ENCODE measurements at regions not wholly inside any gene's neighbourhood (a gene's known extent, or its start where the extent isn't known, plus 50 kb on each side); places are given as distances from the start of the nearest gene placed in this dataset.

DNA sequence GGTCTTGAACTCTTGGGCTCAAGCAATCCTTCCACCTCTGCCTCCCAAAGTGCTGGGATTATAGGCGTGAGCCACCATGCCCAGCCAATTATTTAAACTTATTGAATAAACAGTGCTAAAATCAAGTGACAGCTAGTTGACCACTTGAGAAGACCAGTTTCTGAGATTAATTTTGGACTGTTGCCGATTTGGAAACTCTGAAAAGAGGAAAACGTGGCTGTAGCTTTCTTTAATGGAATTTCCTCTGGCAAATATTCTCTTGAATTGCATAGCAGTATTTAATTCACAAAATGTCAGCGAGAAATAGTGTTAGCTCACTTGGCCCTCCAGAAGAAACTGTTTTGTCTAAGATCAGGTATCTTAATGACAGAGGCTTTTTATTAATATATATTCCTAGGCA lies 754.5 kb downstream of the HDGFL1 start:
- DNase-seq (no peak), ATAC-seq (ENCODE audit: low FRiP score) (no peak)
- H3K27me3 ChIP-seq (ENCODE audit: control insufficient read depth in 1 of 2, insufficient read depth in 2 of 2, low read length in 1 of 2): no peaks in the 10 kb centered on the region
- no peaks in the 10 kb centered on the region for H3K36me3 ChIP-seq (ENCODE audit: control insufficient read depth in 1 of 2, insufficient read depth in 2 of 2, low read length in 1 of 2)
- H3K4me1 ChIP-seq (ENCODE audit: control insufficient read depth in 1 of 2, insufficient read depth in 2 of 2, low read length in 2 of 2): no peaks in the 10 kb centered on the region
- no peak overlapping the region for H3K27ac ChIP-seq (ENCODE audit: low read depth in 1 of 2, low read length in 2 of 2)
- no peak overlapping the region for H3K4me3 ChIP-seq (ENCODE audit: low read length in 2 of 2)
- H3K9me3 ChIP-seq (ENCODE audit: control insufficient read depth, low read length): no peaks in the 10 kb centered on the region
- 26 to 31% methylated on average over 4 of the region's 4 CpGs for WGBS, 2 donors
- intact Hi-C loops (cut with DNase I): no loop called here

DNA sequence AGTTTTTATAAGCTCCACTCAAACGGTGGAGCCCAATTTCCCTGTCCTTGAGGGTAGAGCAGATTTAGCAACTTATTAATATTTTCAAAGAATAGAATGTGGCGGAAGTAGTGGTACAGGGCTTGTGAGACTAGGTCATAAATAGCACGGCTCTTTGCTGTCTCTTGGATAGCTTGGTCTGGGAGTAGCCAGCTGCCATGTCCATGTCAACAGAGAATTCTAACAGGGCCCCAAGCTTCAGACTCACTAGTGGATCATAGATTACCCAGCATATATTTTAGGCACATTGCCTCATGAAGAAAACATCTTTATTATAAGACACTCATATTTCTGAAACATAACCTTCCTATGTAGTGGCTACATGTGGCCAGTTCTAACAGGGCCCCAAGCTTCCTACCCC lies 755.7 kb downstream of the HDGFL1 start:
- no peaks in the 10 kb centered on the region for H3K27me3 ChIP-seq (ENCODE audit: control insufficient read depth in 1 of 2, insufficient read depth in 2 of 2, low read length in 1 of 2)
- H3K27ac ChIP-seq (ENCODE audit: low read depth in 1 of 2, low read length in 2 of 2): no peak overlapping the region
- H3K4me3 ChIP-seq (ENCODE audit: low read length in 2 of 2): no peak overlapping the region
- no peaks in the 10 kb centered on the region for H3K9me3 ChIP-seq (ENCODE audit: control insufficient read depth, low read length)
- intact Hi-C loops (cut with DNase I): no loop called here
- ATAC-seq (ENCODE audit: low FRiP score) (no peak), DNase-seq (no peak)
- WGBS, 2 donors: 71 to 74% methylated on average over 3 of the region's 3 CpGs
- H3K36me3 ChIP-seq (ENCODE audit: control insufficient read depth in 1 of 2, insufficient read depth in 2 of 2, low read length in 1 of 2): no peaks in the 10 kb centered on the region
- no peaks in the 10 kb centered on the region for H3K4me1 ChIP-seq (ENCODE audit: control insufficient read depth in 1 of 2, insufficient read depth in 2 of 2, low read length in 2 of 2)

DNA sequence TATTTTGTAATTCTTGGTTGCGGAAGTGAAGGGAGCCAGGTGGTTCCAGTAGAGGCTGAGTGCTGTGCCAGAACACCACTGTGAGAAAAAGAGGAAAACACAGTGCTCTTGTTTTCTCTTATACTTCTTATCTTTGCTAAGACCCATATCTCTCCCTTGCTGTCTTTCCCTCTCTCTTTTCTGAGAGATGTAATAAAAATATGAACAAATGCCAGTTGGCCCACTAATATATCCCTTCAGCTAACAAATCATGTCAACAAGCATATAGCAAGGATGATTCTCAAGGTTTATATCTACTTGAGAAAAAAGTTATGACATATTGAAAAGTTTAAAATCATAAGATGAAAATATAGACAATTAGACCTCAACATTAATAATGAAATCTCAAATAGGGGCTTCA lies 758.3 kb downstream of the HDGFL1 start:
- Histone ChIP-seq H3K27me3 (ENCODE audit: control insufficient read depth in 1 of 2, insufficient read depth in 2 of 2, low read length in 1 of 2) (no peaks in the 10 kb centered on the region), H3K4me3 (ENCODE audit: low read length in 2 of 2) (no peak overlapping the region), H3K27ac (ENCODE audit: low read depth in 1 of 2, low read length in 2 of 2) (no peak overlapping the region), H3K9me3 (ENCODE audit: control insufficient read depth, low read length) (no peaks in the 10 kb centered on the region), H3K4me1 (ENCODE audit: control insufficient read depth in 1 of 2, insufficient read depth in 2 of 2, low read length in 2 of 2) (no peaks in the 10 kb centered on the region), H3K36me3 (ENCODE audit: control insufficient read depth in 1 of 2, insufficient read depth in 2 of 2, low read length in 1 of 2) (no peaks in the 10 kb centered on the region)
- WGBS, 2 donors: 78 to 80% methylated on average over 1 of the region's 1 CpG
- no peak for DNase-seq
- intact Hi-C loops (cut with DNase I): no loop called here
- no peak for ATAC-seq (ENCODE audit: low FRiP score)

DNA sequence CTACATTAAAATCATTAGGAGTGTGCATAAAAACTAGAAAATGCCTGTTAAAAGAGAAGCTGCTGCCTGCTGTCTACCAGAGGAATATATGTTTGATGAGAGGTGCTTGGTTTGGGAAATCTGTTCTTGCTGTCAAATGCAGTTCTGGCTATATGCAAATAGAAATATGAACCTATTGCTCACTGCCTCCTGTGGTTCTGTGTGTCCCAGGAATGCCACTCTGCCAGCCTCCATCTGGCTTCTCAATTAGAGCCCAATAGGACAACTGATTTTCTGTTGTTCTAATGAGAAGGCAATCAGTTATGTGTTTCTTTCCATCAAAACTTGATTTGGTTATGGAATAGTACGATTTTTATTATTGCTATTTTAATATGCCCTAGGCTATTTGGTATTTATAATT lies 759.7 kb downstream of the HDGFL1 start:
- no peak for DNase-seq
- Histone ChIP-seq H3K27me3 (ENCODE audit: control insufficient read depth in 1 of 2, insufficient read depth in 2 of 2, low read length in 1 of 2) (no peaks in the 10 kb centered on the region), H3K27ac (ENCODE audit: low read depth in 1 of 2, low read length in 2 of 2) (no peak overlapping the region), H3K36me3 (ENCODE audit: control insufficient read depth in 1 of 2, insufficient read depth in 2 of 2, low read length in 1 of 2) (no peaks in the 10 kb centered on the region), H3K9me3 (ENCODE audit: control insufficient read depth, low read length) (peaks cover 1% of the 10 kb centered on the region), H3K4me1 (ENCODE audit: control insufficient read depth in 1 of 2, insufficient read depth in 2 of 2, low read length in 2 of 2) (no peaks in the 10 kb centered on the region), H3K4me3 (ENCODE audit: low read length in 2 of 2) (no peak overlapping the region)
- 90 to 94% methylated on average over 1 of the region's 1 CpG for WGBS, 2 donors
- ATAC-seq (ENCODE audit: low FRiP score): no peak
- intact Hi-C loops (cut with DNase I): no loop called here

DNA sequence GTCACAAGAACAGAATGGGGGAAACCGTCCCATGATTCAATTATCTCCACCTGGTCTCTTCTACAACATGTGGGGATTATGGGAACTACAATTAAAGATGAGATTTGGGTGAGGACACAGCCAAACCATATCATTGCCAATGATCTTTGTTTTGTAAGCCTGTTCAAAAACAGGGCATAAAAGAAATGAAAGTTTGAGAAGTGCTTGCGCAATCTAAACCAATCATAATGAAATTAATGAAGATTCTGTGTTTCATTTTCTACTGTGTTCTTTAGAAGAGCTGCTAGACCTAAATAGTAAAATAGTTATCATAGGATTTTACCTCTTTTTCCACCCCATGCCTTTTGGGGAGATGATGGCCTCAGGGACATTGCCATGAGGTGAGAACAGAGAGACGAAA lies 761.3 kb downstream of the HDGFL1 start:
- DNase-seq (no peak), ATAC-seq (ENCODE audit: low FRiP score) (no peak)
- H3K4me1 ChIP-seq (ENCODE audit: control insufficient read depth in 1 of 2, insufficient read depth in 2 of 2, low read length in 2 of 2): no peaks in the 10 kb centered on the region
- intact Hi-C loops (cut with DNase I): no loop called here
- H3K9me3 ChIP-seq (ENCODE audit: control insufficient read depth, low read length): peaks cover 1% of the 10 kb centered on the region
- H3K27ac ChIP-seq (ENCODE audit: low read depth in 1 of 2, low read length in 2 of 2): no peak overlapping the region
- H3K36me3 ChIP-seq (ENCODE audit: control insufficient read depth in 1 of 2, insufficient read depth in 2 of 2, low read length in 1 of 2): no peaks in the 10 kb centered on the region
- no peaks in the 10 kb centered on the region for H3K27me3 ChIP-seq (ENCODE audit: control insufficient read depth in 1 of 2, insufficient read depth in 2 of 2, low read length in 1 of 2)
- no peak overlapping the region for H3K4me3 ChIP-seq (ENCODE audit: low read length in 2 of 2)
- WGBS, 2 donors: 97 to 98% methylated on average over 3 of the region's 3 CpGs

DNA sequence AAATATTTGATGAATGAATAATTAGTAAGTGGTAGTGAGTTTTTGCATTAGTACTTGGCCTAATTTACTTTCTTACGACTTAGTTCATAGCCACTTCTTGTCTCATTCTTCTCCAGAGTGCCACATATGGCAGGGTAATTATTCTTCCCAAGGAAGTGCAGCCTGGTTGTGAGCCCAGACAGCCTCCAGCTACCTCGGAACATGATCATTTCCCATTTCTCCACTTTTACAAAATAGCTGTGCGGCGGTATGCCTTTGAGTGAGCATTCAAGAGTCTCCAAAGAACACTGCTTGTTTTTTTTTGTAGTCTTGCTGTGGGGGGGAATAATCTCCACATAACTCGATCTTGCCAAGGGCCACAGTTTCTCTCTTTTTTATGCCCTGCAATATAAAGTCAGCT lies 765.0 kb downstream of the HDGFL1 start:
- DNase-seq (no peak), ATAC-seq (ENCODE audit: low FRiP score) (no peak)
- 64 to 70% methylated on average over 5 of the region's 5 CpGs for WGBS, 2 donors
- no peak overlapping the region for H3K27ac ChIP-seq (ENCODE audit: low read depth in 1 of 2, low read length in 2 of 2)
- no peak overlapping the region for H3K4me3 ChIP-seq (ENCODE audit: low read length in 2 of 2)
- intact Hi-C loops (cut with DNase I): no loop called here
- no peaks in the 10 kb centered on the region for H3K4me1 ChIP-seq (ENCODE audit: control insufficient read depth in 1 of 2, insufficient read depth in 2 of 2, low read length in 2 of 2)
- peaks cover 1% of the 10 kb centered on the region for H3K9me3 ChIP-seq (ENCODE audit: control insufficient read depth, low read length)
- H3K36me3 ChIP-seq (ENCODE audit: control insufficient read depth in 1 of 2, insufficient read depth in 2 of 2, low read length in 1 of 2): no peaks in the 10 kb centered on the region
- no peaks in the 10 kb centered on the region for H3K27me3 ChIP-seq (ENCODE audit: control insufficient read depth in 1 of 2, insufficient read depth in 2 of 2, low read length in 1 of 2)

DNA sequence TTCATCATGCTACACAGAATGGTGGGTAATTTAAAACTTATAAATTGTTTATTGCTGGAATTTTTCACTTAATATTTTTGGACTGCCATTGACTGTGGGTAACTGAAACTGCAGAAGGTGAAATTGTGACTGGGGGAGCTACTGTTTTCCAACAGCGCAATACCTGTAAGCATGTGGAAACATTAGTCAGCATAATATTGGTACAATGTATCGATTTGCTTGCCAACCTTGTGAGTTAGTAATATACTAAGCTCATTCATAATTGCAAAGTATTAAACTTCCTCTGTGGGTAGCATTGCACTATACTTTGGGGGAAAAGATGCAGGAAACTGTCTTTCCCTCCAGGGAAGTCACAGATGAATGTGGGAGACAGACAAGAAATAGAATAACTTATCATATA lies 766.5 kb downstream of the HDGFL1 start:
- no peaks in the 10 kb centered on the region for H3K27me3 ChIP-seq (ENCODE audit: control insufficient read depth in 1 of 2, insufficient read depth in 2 of 2, low read length in 1 of 2)
- no peaks in the 10 kb centered on the region for H3K36me3 ChIP-seq (ENCODE audit: control insufficient read depth in 1 of 2, insufficient read depth in 2 of 2, low read length in 1 of 2)
- H3K4me3 ChIP-seq (ENCODE audit: low read length in 2 of 2): no peak overlapping the region
- no peaks in the 10 kb centered on the region for H3K4me1 ChIP-seq (ENCODE audit: control insufficient read depth in 1 of 2, insufficient read depth in 2 of 2, low read length in 2 of 2)
- intact Hi-C loops (cut with DNase I): no loop called here
- no peak for ATAC-seq (ENCODE audit: low FRiP score)
- H3K9me3 ChIP-seq (ENCODE audit: control insufficient read depth, low read length): peaks cover 1% of the 10 kb centered on the region
- no peak overlapping the region for H3K27ac ChIP-seq (ENCODE audit: low read depth in 1 of 2, low read length in 2 of 2)
- WGBS, 2 donors: 96% methylated on average over 2 of the region's 2 CpGs
- no peak for DNase-seq

DNA sequence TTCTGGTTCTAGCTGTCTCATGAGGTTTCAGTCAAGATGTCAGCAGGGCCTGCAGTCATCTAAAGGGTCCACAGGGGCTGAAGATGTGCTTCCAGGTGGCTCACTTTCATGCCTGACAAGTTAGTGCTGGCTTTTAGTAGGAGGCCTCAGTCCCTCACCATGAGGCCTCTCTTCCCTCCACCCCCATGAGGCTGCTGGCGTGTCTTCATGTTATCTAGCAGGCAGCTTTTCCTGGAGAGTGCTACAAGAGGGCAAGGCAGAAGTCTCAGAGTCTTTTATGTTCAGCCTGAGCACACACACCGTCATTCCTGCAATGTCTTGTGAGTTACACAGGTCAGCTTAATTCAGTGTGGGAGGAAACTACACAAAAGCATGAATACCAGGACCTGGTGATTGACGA lies 769.9 kb downstream of the HDGFL1 start:
- WGBS, 2 donors: 93 to 98% methylated on average over 3 of the region's 3 CpGs

DNA sequence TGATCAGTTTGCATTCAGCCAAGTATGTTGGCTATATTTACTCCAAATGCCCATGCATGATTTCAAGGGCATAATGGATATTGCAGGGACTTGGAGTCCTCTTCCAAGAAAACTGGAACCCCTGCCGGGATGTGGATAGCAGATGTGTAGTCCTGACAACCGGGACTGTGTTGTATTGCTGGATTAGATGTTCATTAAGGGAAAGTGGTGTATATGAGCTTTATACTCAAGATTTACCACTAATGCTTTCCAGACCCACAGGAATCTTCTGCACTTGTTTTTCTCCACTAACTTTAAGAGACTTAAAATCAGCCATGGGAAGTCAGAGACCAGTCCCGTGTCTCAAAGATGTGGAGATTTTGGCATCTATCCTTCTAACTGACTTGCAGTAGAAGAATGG lies 770.9 kb downstream of the HDGFL1 start:
- Histone ChIP-seq H3K36me3 (ENCODE audit: control insufficient read depth in 1 of 2, insufficient read depth in 2 of 2, low read length in 1 of 2) (no peaks in the 10 kb centered on the region), H3K27me3 (ENCODE audit: control insufficient read depth in 1 of 2, insufficient read depth in 2 of 2, low read length in 1 of 2) (no peaks in the 10 kb centered on the region), H3K4me1 (ENCODE audit: control insufficient read depth in 1 of 2, insufficient read depth in 2 of 2, low read length in 2 of 2) (no peaks in the 10 kb centered on the region), H3K27ac (ENCODE audit: low read depth in 1 of 2, low read length in 2 of 2) (no peak overlapping the region), H3K4me3 (ENCODE audit: low read length in 2 of 2) (no peak overlapping the region), H3K9me3 (ENCODE audit: control insufficient read depth, low read length) (no peaks in the 10 kb centered on the region)
- no peak for DNase-seq
- WGBS, 2 donors: 73 to 77% methylated on average over 3 of the region's 3 CpGs
- intact Hi-C loops (cut with DNase I): no loop called here
- ATAC-seq (ENCODE audit: low FRiP score): no peak

More for the DNA sequence above, 769.9 kb downstream of the HDGFL1 start:
- DNase-seq: no peak
- H3K27me3 ChIP-seq (ENCODE audit: control insufficient read depth in 1 of 2, insufficient read depth in 2 of 2, low read length in 1 of 2): no peaks in the 10 kb centered on the region
- H3K9me3 ChIP-seq (ENCODE audit: control insufficient read depth, low read length): no peaks in the 10 kb centered on the region
- intact Hi-C loops (cut with DNase I): no loop called here
- H3K4me1 ChIP-seq (ENCODE audit: control insufficient read depth in 1 of 2, insufficient read depth in 2 of 2, low read length in 2 of 2): no peaks in the 10 kb centered on the region
- ATAC-seq (ENCODE audit: low FRiP score): no peak
- no peak overlapping the region for H3K27ac ChIP-seq (ENCODE audit: low read depth in 1 of 2, low read length in 2 of 2)
- H3K4me3 ChIP-seq (ENCODE audit: low read length in 2 of 2): no peak overlapping the region
- H3K36me3 ChIP-seq (ENCODE audit: control insufficient read depth in 1 of 2, insufficient read depth in 2 of 2, low read length in 1 of 2): no peaks in the 10 kb centered on the region
